ENCODE measurements at regions not wholly inside any gene's neighbourhood (a gene's known extent, or its start where the extent isn't known, plus 50 kb on each side); places are given as distances from the start of the nearest gene placed in this dataset.

DNA sequence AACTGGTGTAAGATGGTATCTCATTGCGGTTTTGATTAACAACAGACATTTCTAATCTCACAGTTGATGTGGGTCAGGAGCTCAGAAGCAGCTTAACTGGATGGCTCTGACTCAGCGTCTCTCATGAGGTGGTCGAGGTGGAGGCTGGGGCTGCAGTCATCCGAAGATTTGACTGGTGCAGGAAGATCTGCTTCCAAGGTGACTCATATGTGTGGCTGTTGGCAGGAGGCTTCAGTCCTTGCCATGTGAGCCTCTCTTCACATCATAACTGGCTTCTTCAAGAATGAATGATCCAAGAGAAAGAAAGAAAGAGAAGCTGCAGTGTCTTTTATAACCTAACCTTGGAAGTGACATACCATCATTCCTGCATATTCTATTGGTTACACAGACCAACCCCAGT, 376.1 kb downstream of the SEC14L1 start:
- no peak for DNase-seq (ENCODE audit: extremely low spot score)
- H3K27me3 ChIP-seq = no peaks in the 10 kb centered on the region
- TF ChIP-seq EP300 (IDR thresholded peaks at IDR 0.05) (no peak), POLR2A (IDR thresholded peaks at IDR 0.05; ENCODE audit: low read depth) (no peak), CTCF (IDR thresholded peaks at IDR 0.05) (no peak), POLR2AphosphoS5 (IDR thresholded peaks at IDR 0.05) (no peak)
- intact Hi-C loops (cut with DNase I) = no loop called here
- H3K9me3 ChIP-seq = peaks cover 0 to 3% (median 0%) of the 10 kb centered on the region in 4 donors
- H3K4me1 ChIP-seq = peaks cover 0 to 7% (median 0%) of the 10 kb centered on the region in 4 donors
- no peaks in the 10 kb centered on the region for H3K36me3 ChIP-seq
- 90% methylated on average over 4 of the region's 4 CpGs for WGBS
- no peak overlapping the region for H3K4me3 ChIP-seq
- H3K27ac ChIP-seq (replicated peaks in 1 of 4) = no peak overlapping the region

- peaks cover 0 to 3% (median 0%) of the 10 kb centered on the region in 4 donors for H3K27me3 ChIP-seq
- H3K4me3 ChIP-seq = no peak overlapping the region
- WGBS = 95% methylated on average over 13 of the region's 13 CpGs
- no peak for DNase-seq (ENCODE audit: extremely low spot score)
- no peaks in the 10 kb centered on the region for H3K4me1 ChIP-seq
- TF ChIP-seq POLR2A (IDR thresholded peaks at IDR 0.05; ENCODE audit: low read depth) (no peak), CTCF (IDR thresholded peaks at IDR 0.05) (no peak), EP300 (IDR thresholded peaks at IDR 0.05) (no peak), POLR2AphosphoS5 (IDR thresholded peaks at IDR 0.05) (no peak)
- no peaks in the 10 kb centered on the region for H3K36me3 ChIP-seq
- H3K9me3 ChIP-seq = no peaks in the 10 kb centered on the region
- no peak overlapping the region for H3K27ac ChIP-seq (replicated peaks in 1 of 4)
- intact Hi-C loops (cut with DNase I) = no loop called here
Measured at GRCh38 chr17:77521076-77521475, 380.3 kb downstream of the SEC14L1 start.

- WGBS = 88% methylated on average over 8 of the region's 8 CpGs
- DNase-seq (ENCODE audit: extremely low spot score) = no peak
- Histone ChIP-seq H3K36me3 (no peaks in the 10 kb centered on the region), H3K27ac (replicated peaks in 1 of 4) (no peak overlapping the region), H3K9me3 (no peaks in the 10 kb centered on the region), H3K27me3 (peaks cover 0 to 28% (median 0%) of the 10 kb centered on the region in 4 donors), H3K4me3 (no peak overlapping the region), H3K4me1 (peaks cover 0 to 7% (median 6%) of the 10 kb centered on the region in 4 donors)
- intact Hi-C loops (cut with DNase I) = no loop called here
- TF ChIP-seq CTCF (IDR thresholded peaks at IDR 0.05) = no peak
- TF ChIP-seq EP300 (IDR thresholded peaks at IDR 0.05) = no peak
- no peak for TF ChIP-seq POLR2AphosphoS5 (IDR thresholded peaks at IDR 0.05)
- no peak for TF ChIP-seq POLR2A (IDR thresholded peaks at IDR 0.05; ENCODE audit: low read depth)
Measured at GRCh38 chr17:77523540-77523939, 382.8 kb downstream of the SEC14L1 start.

- Histone ChIP-seq H3K36me3 (no peaks in the 10 kb centered on the region), H3K27me3 (peaks cover 0 to 42% (median 5%) of the 10 kb centered on the region in 4 donors), H3K4me3 (no peak overlapping the region), H3K4me1 (peaks cover 3 to 15% (median 12%) of the 10 kb centered on the region in 4 donors), H3K27ac (replicated peaks in 1 of 4) (no peak overlapping the region), H3K9me3 (no peaks in the 10 kb centered on the region)
- TF ChIP-seq POLR2A (IDR thresholded peaks at IDR 0.05; ENCODE audit: low read depth) (no peak), EP300 (IDR thresholded peaks at IDR 0.05) (no peak), CTCF (IDR thresholded peaks at IDR 0.05) (no peak), POLR2AphosphoS5 (IDR thresholded peaks at IDR 0.05) (no peak)
- intact Hi-C loops (cut with DNase I) = no loop called here
- WGBS = 93% methylated on average over 20 of the region's 20 CpGs
- no peak for DNase-seq (ENCODE audit: extremely low spot score)
Measured at GRCh38 chr17:77526259-77526711, 385.5 kb downstream of the SEC14L1 start.
